NCI-H2171 (cell line): ENCODE measurements at regions not wholly inside any gene's neighbourhood (a gene's known extent, or its start where the extent isn't known, plus 50 kb on each side); places are given as distances from the start of the nearest gene placed in this dataset.

ENCODE experiments used
- DNase-seq: peaks from one replicate; lab custom pipeline; 2025; lab: John Stamatoyannopoulos, UW

- DNase-seq, result no peak
Observed at GRCh38 chr4:156496797-156497196, 474.8 kb downstream of the PDGFC start.

GRCh38 chr4:156495836-156496235, 475.8 kb downstream of the PDGFC start:
- no peak for DNase-seq

GRCh38 chr4:156495091-156495490, 476.5 kb downstream of the PDGFC start:
- no peak for DNase-seq

GRCh38 chr4:156493858-156494257, 477.7 kb downstream of the PDGFC start:
- no peak for DNase-seq

GRCh38 chr4:156487107-156487506, 484.5 kb downstream of the PDGFC start:
- no peak for DNase-seq

GRCh38 chr4:156481845-156482244, 489.8 kb downstream of the PDGFC start:
- no peak for DNase-seq

- no peak for DNase-seq
Observed at GRCh38 chr4:156477636-156478035, 494.0 kb downstream of the PDGFC start.

DNA sequence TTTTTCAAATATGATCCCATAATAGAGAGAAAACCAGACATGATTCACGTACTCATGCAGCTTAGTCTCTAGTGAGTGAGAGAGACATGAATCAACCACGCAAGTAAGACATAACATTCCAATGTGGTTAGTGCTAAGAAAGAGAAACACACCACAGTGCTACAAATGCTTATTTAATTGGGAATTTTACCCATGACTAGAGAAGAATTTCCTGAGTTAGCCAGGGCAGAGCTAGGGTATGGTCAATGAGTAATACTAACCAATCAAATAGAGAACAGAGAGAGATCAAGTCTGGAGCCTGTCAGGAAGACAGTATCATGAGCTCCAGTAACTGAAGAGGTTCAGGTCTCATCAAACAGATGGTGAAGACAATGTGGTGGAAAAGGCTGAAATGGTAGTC, 495.2 kb downstream of the PDGFC start:
- no peak for DNase-seq

DNA sequence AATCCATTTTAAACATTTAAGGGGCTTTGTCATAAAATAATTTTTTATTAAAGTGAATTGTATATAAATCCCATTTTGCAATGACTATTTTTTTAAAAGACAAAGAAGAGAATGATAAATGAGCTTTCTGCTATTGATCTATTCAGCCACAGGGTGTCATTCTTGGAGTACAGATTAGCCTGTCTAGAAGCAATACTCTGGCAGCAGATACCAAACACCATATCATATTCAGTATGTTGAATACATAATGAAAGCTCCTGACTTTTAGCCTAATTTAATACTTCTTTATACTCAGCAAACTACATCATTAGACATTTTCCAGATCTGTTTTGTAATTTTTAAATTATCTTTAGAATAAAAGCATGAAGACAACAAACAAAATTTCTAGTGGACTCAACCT, 496.3 kb downstream of the PDGFC start:
- DNase-seq, result peak; percentile 27

GRCh38 chr4:156473151-156473550, 498.4 kb downstream of the PDGFC start:
- DNase-seq, result no peak

- no peak for DNase-seq
Observed at GRCh38 chr4:156472624-156473023, 499.0 kb downstream of the PDGFC start.

- DNase-seq, result no peak
Observed at GRCh38 chr4:156459584-156459983, 505.9 kb upstream of the CTSO start.

DNA sequence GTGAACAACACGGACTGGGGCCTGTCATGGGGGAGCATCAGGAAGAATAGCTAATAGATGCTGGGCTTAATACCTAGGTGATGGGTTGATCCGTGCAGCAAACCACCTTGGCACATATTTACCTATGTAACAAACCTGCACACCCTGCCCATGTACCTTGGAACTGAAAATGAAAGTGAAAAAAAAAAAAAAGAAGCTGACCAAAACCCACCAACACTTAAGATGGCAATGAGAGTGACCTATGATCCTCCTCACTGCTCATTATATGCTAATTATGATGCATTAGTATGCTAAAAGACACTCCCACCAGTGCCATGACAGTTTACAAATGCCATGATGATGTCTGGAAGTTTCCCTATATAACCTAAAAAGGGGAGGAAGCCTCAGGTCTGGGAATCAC, 503.2 kb upstream of the CTSO start:
- DNase-seq, result no peak

DNA sequence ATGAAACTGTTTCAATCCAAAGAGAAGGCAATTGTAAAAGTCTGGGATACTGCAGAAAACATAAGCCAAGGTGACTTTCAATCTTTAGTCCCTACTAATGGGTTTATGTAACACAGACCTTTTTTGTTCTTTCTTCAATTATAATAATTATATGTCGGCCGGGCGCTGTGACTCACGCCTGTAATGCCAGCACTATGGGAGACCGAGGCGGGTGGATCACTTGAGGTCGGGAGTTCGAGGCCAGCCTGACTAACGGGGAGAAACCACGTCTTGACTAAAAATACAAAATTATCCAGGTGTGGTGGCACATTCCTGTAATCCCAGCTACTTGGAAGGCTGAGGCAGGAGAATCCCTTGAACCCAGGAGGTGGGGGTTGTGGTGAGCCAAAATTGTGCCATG, 489.8 kb upstream of the CTSO start:
- no peak for DNase-seq

DNA sequence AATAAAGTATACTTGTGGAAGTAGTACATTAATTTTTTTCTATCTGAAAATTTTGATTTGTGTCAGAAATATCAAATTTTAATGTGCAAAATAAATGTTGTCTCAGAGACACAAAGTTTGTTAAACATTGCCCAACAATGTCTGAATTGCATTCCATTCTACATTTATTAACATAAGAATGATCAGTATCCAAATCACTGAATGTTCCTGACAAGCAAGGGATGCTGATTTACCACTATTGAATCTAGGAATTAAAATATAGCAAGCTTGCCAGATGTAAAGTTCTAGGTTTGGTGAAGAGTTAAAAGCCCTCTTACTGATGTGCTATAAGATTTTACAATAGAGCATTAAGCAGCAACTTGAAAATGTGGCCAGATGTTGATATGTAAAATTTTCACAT, 489.2 kb upstream of the CTSO start:
- no peak for DNase-seq

DNA sequence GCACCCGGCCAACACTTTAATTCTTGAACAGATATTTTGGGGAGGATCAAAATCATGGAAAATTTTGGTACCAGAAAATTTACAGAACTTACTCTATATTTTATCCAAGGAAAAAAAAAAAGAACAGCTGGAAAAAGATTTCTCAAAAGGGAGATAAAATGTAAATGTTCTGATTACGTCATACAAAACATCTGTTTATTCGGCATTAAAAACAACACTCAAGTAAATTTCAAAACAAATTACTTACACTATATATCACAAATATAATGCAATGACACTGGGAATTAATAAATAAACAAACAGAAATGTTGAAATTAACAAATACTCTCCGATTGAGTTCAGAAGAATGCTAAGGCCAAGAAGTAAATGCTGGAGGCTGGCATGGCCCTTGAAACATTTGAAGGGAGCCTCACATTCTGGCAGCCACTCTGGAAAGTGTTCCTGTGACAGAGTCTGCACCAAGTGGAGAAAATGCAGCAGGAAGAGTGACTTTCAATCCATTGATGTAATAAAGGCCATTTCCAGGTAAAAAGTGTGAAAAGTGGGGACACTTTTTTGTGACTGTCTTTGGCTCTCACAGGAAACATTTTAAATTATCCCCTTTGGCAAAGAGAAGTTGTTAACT, 486.0 kb upstream of the CTSO start:
- DNase-seq, result no peak

DNA sequence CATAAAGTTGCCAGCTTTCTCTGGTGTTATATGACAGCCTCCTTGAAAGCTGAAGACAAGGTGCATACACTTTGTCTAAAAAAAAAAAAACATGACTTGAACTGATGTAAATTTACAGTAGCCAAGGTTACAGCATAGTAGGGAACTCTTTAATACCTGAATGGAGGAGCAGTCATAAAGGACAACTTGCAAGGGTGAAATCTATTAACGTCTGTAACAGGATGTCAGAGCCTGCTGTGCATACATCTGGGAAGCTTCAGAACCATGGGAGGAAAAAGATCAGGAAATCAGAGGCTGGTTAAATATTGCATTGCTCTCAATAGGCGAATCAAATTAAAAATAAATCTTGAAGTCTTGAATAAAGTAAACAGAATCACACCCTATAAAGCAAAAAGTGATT, 484.0 kb upstream of the CTSO start:
- DNase-seq, result no peak

GRCh38 chr4:156422576-156422975, 468.9 kb upstream of the CTSO start:
- no peak for DNase-seq

DNA sequence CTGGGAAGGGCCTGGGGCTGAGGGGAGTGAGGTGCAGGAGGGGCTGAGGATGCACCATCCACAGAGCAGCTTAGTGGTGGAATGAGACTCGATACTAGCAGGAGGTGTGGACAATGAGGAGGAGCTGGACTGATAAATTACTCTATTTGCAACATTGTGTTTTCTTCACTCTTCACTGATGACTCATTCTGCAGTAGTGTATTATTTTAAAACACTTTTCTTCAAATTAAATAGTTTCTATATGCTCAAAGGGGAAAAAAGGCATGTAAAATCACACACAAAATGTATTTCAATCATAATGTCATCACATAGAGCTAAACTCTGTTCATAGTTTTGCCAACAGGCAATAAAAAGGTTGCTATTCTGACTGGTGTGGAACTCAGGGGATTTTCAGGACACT, 467.0 kb upstream of the CTSO start:
- DNase-seq, result no peak

DNA sequence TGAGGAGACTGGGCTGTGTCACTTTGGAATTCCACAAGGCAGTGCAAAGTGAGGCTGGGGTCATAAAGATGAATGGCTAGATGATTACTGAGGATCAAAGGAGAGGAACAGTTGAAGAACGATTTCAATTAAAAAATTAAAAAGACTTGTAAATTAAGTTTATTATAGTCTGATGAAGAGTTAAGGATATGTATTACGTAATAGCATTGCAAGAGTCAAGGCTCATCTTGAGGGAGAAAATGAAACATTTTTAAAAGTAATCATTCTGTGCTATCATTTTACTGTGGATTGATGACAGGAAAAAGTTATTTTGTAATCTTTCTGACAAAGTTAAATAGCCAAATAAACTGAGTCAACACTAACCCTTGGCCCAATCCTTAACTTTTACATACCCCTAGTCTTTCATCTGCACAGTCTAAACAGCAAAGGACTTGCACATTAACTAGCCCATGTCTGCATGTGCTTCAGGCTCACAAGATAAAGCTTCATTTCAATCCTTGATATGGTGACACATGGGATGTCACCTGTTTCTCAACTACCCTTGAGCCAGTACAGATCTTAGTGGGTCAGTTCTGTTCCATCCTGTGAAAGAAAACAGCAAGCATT, 465.5 kb upstream of the CTSO start:
- no peak for DNase-seq

DNA sequence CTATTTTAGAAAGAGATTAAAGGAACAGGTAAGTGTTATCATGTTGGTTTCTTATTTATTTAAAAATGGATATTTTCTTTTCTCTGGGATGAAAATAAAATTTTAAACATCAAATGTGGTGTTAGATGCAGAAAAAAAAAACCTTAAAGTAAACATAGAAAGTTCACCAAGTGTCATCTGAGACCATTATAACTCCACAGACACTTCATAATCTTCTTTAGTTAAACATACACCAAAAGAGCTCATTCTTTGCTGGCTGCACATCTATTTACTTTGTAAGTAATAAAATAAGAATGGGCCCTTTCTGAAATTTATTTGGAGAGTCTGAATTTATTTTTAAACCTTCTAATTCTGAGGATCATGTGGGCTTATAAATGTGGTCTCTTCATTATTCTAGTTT, 460.7 kb upstream of the CTSO start:
- no peak for DNase-seq

- no peak for DNase-seq
Observed at GRCh38 chr4:156413239-156414135, 459.8 kb upstream of the CTSO start.

- DNase-seq, result no peak
Observed at GRCh38 chr4:156411531-156411930, 457.9 kb upstream of the CTSO start.
